OCI-LY3 (cell line): ENCODE measurements at regions not wholly inside any gene's neighbourhood (a gene's known extent, or its start where the extent isn't known, plus 50 kb on each side); places are given as distances from the start of the nearest gene placed in this dataset.

ENCODE experiments used
- H2AFZ ChIP-seq: fragments of 200-600, 300-600 bp; shearing (Covaris generic); 2 replicates; pipeline ENCODE4 v1.6.0; 2014; ENCODE audit warnings: antibody characterized with exemption, low read depth, low read length
- H3K27ac ChIP-seq: fragments of 200-600, 300-600 bp; sonication (generic); 2 replicates; pipeline ENCODE4 v1.5.1; 2014; ENCODE audit warnings: mild to moderate bottlenecking, low read length, moderate library complexity, mixed read lengths
- H3K27me3 ChIP-seq: fragments of 200-600, 300-600 bp; sonication (generic); 2 replicates; pipeline ENCODE4 v1.6.1; 2014; ENCODE audit warnings: low read depth, low read length, mixed read lengths
- H3K36me3 ChIP-seq: fragments of 200-600, 300-600 bp; sonication (generic); replicated peaks from 2 replicates; pipeline ENCODE3; 2014; ENCODE audit warnings: low read depth, low read length, mixed read lengths
- H3K4me1 ChIP-seq: fragments of 300-600, 200-600 bp; sonication (generic); 2 replicates; pipeline ENCODE4 v1.6.1; 2014; ENCODE audit warnings: low read length, mixed read lengths
- H3K4me2 ChIP-seq: fragments of 200-600, 300-600 bp; sonication (generic); 2 replicates; pipeline ENCODE4 v1.6.1; 2014; ENCODE audit warnings: low read length, mixed read lengths
- H3K4me3 ChIP-seq: fragments of 300-600, 200-600 bp; sonication (generic); 2 replicates; pipeline ENCODE4 v1.5.1; 2014; ENCODE audit warnings: antibody characterized with exemption, mild to moderate bottlenecking, low read length, moderate library complexity
- H3K79me2 ChIP-seq: fragments of 300-600, 200-600 bp; shearing (Covaris generic); 2 replicates; pipeline ENCODE4 v1.6.1; 2014; ENCODE audit warnings: mild to moderate bottlenecking, low read length, mixed read lengths
- H3K9ac ChIP-seq: fragments of 300-600, 200-600 bp; shearing (Covaris generic); 2 replicates; pipeline ENCODE4 v1.6.0; 2014; ENCODE audit warnings: mild to moderate bottlenecking, low read length, moderate library complexity
- H3K9me3 ChIP-seq: fragments of 200-600, 300-600 bp; shearing (Covaris generic); 2 replicates; pipeline ENCODE4 v1.6.1; 2014; ENCODE audit warnings: low read length, mixed read lengths; ENCODE audit not compliant: insufficient read depth
- H4K20me1 ChIP-seq: fragments of 200-600, 300-600 bp; sonication (generic); 2 replicates; pipeline ENCODE4 v1.6.1; 2016; ENCODE audit warnings: low read length, mixed read lengths; ENCODE audit not compliant: insufficient read depth
- CTCF ChIP-seq: fragments of 200-600, 300-600 bp; sonication (generic); IDR thresholded peaks from 2 replicates; pipeline ENCODE4 v1.5.1; 2014; ENCODE audit warnings: antibody characterized with exemption, low read length, low read depth
- EZH2phosphoT487 ChIP-seq: fragments of 200-600 bp; shearing (Covaris generic); IDR thresholded peaks from 2 replicates; pipeline ENCODE4 v1.6.1; 2018; ENCODE audit warnings: antibody characterized with exemption, mixed run types, low read depth

GRCh38 chr16:64321066-64321465 is 800.8 kb downstream of the CDH11 start:
- Histone ChIP-seq H2AFZ (no peak overlapping the region), H4K20me1 (no peaks in the 10 kb centered on the region), H3K9me3 (peaks cover 2% of the 10 kb centered on the region; the same call in 1 of the 2 replicates)

GRCh38 chr16:64317601-64318000 is 804.3 kb downstream of the CDH11 start:
- no peaks in the 10 kb centered on the region for H3K4me1 ChIP-seq
- no peak overlapping the region for H3K9ac ChIP-seq
- no peaks in the 10 kb centered on the region for H3K79me2 ChIP-seq
- H3K27me3 ChIP-seq, result no peaks in the 10 kb centered on the region
- no peaks in the 10 kb centered on the region for H4K20me1 ChIP-seq
- no peak overlapping the region for H3K4me3 ChIP-seq
- no peaks in the 10 kb centered on the region for H3K36me3 ChIP-seq
- peaks cover 2% of the 10 kb centered on the region; the same call in 1 of the 2 replicates for H3K9me3 ChIP-seq
- H3K27ac ChIP-seq, result no peak overlapping the region
- TF ChIP-seq EZH2phosphoT487 (no peak), CTCF (no peak)
- H2AFZ ChIP-seq, result no peak overlapping the region
- no peak overlapping the region for H3K4me2 ChIP-seq

More at GRCh38 chr16:64321066-64321465, 800.8 kb downstream of the CDH11 start:
- no peaks in the 10 kb centered on the region for H3K36me3 ChIP-seq
- no peak overlapping the region for H3K4me2 ChIP-seq
- H3K27me3 ChIP-seq, result no peaks in the 10 kb centered on the region
- H3K79me2 ChIP-seq, result no peaks in the 10 kb centered on the region
- TF ChIP-seq CTCF (no peak), EZH2phosphoT487 (no peak)
- no peak overlapping the region for H3K27ac ChIP-seq
- H3K4me1 ChIP-seq, result no peaks in the 10 kb centered on the region
- H3K4me3 ChIP-seq, result no peak overlapping the region
- H3K9ac ChIP-seq, result no peak overlapping the region

- TF ChIP-seq CTCF, result no peak
- TF ChIP-seq EZH2phosphoT487, result no peak
- Histone ChIP-seq H3K9ac (no peak overlapping the region), H3K79me2 (no peaks in the 10 kb centered on the region), H3K4me2 (no peak overlapping the region), H2AFZ (no peak overlapping the region), H3K9me3 (no peaks in the 10 kb centered on the region), H3K27me3 (no peaks in the 10 kb centered on the region), H3K36me3 (no peaks in the 10 kb centered on the region), H3K4me1 (no peaks in the 10 kb centered on the region), H4K20me1 (no peaks in the 10 kb centered on the region), H3K27ac (no peak overlapping the region), H3K4me3 (no peak overlapping the region)
Measured at GRCh38 chr16:64313726-64314125, 808.1 kb downstream of the CDH11 start.

- Histone ChIP-seq H3K4me1 (no peaks in the 10 kb centered on the region), H3K9me3 (no peaks in the 10 kb centered on the region), H3K9ac (no peak overlapping the region), H3K27ac (no peak overlapping the region), H3K4me3 (no peak overlapping the region), H4K20me1 (no peaks in the 10 kb centered on the region), H3K27me3 (no peaks in the 10 kb centered on the region), H3K79me2 (no peaks in the 10 kb centered on the region), H3K4me2 (no peak overlapping the region), H2AFZ (no peak overlapping the region), H3K36me3 (no peaks in the 10 kb centered on the region)
- TF ChIP-seq CTCF, result no peak
- no peak for TF ChIP-seq EZH2phosphoT487
Measured at GRCh38 chr16:64312980-64313379, 808.9 kb downstream of the CDH11 start.
